Keratinocyte (primary cell): ENCODE measurements at regions not wholly inside any gene's neighbourhood (a gene's known extent, or its start where the extent isn't known, plus 50 kb on each side); places are given as distances from the start of the nearest gene placed in this dataset.
"Not testable (repeated sequence)": the region's sequence is repeated elsewhere in the genome, so short reads cannot be mapped to it uniquely, and the experiment has no call there.

Source experiments
- DNase-seq: peaks from one replicate; pipeline ENCODE4 v3.0.0-alpha.2; 2011; ENCODE audit warnings: low read depth, missing footprints, low spot score
- FAIRE-seq: peaks from 2 replicates; lab custom pipeline; 2011; peaks lifted over from hg19 to GRCh38; lab: Jason Lieb, UNC
- H2AFZ ChIP-seq: 2 replicates; pipeline ENCODE4 v1.6.0; 2012; ENCODE audit warnings: low read length, control low read depth, inconsistent platforms; ENCODE audit not compliant: control insufficient read depth
- H3K27ac ChIP-seq: 2 replicates; pipeline ENCODE4 v1.5.1; 2011; ENCODE audit warnings: low read length; ENCODE audit not compliant: control insufficient read depth, insufficient read depth
- H3K27me3 ChIP-seq: 3 replicates; pipeline ENCODE4 v1.6.0; 2011; ENCODE audit warnings: low read length; ENCODE audit not compliant: control insufficient read depth, insufficient read depth; ENCODE audit errors: extremely low read depth
- H3K36me3 ChIP-seq, 2 experiments: 2 replicates in 1 of 2; 3 replicates in 1 of 2; pipeline ENCODE4 v1.5.1; 2011; ENCODE audit warnings: low read length in 2 of 2, mild to moderate bottlenecking in 1 of 2; ENCODE audit not compliant: control insufficient read depth in 2 of 2, insufficient read depth in 2 of 2; ENCODE audit errors: extremely low read depth in 1 of 2
- H3K4me1 ChIP-seq: 3 replicates; pipeline ENCODE4 v1.5.1; 2011; ENCODE audit warnings: low read length; ENCODE audit not compliant: control insufficient read depth, insufficient read depth; ENCODE audit errors: extremely low read depth
- H3K4me2 ChIP-seq: 3 replicates; pipeline ENCODE4 v1.6.0; 2011; ENCODE audit warnings: low read depth, low read length; ENCODE audit not compliant: control insufficient read depth, insufficient read depth; ENCODE audit errors: extremely low read depth
- H3K4me3 ChIP-seq, 3 experiments: fragments of 200-600 bp in 1 of 3; sonication (generic) in 1 of 3; 2 replicates in 2 of 3; 3 replicates in 1 of 3; pipeline ENCODE4 v1.5.1; 2011 to 2016; ENCODE audit warnings: low read length in 3 of 3, mild to moderate bottlenecking in 3 of 3, control low read depth in 2 of 3, inconsistent platforms in 1 of 3, low read depth in 1 of 3, mixed read lengths in 1 of 3, mixed run types in 1 of 3, moderate library complexity in 1 of 3; ENCODE audit not compliant: control insufficient read depth in 2 of 3, insufficient read depth in 2 of 3; ENCODE audit errors: extremely low read depth in 1 of 3
- H3K79me2 ChIP-seq: 2 replicates; pipeline ENCODE4 v1.6.0; 2012; ENCODE audit warnings: low read length; ENCODE audit not compliant: control insufficient read depth, insufficient read depth
- H3K9ac ChIP-seq: 3 replicates; pipeline ENCODE4 v1.6.0; 2011; ENCODE audit warnings: low read length; ENCODE audit not compliant: control insufficient read depth, insufficient read depth; ENCODE audit errors: extremely low read depth
- H3K9me1 ChIP-seq: 3 replicates; pipeline ENCODE4 v1.6.0; 2011; ENCODE audit warnings: low read length; ENCODE audit not compliant: control insufficient read depth, insufficient read depth; ENCODE audit errors: extremely low read depth
- H3K9me3 ChIP-seq: 2 replicates; pipeline ENCODE4 v1.5.1; 2012; ENCODE audit warnings: low read depth, low read length; ENCODE audit not compliant: control insufficient read depth
- H4K20me1 ChIP-seq: 3 replicates; pipeline ENCODE4 v1.6.0; 2011; ENCODE audit warnings: low read length; ENCODE audit not compliant: control insufficient read depth, insufficient read depth; ENCODE audit errors: extremely low read depth
- CTCF ChIP-seq, 3 experiments: IDR thresholded peaks in 1 of 3; conservative IDR thresholded peaks in 1 of 3; optimal IDR thresholded peaks in 1 of 3; 2 replicates in 2 of 3; 3 replicates in 1 of 3; pipeline versions ENCODE3 to v1.5.1; 2011; ENCODE audit warnings: low read length in 3 of 3, mild to moderate bottlenecking in 3 of 3, moderate library complexity in 2 of 3, control low read depth in 1 of 3, inconsistent platforms in 1 of 3; ENCODE audit not compliant: insufficient read depth in 2 of 3; ENCODE audit errors: extremely low read depth in 1 of 3
- EZH2 ChIP-seq: IDR thresholded peaks from one replicate; pipeline ENCODE4 v1.6.1; 2012; ENCODE audit warnings: inconsistent platforms, mild to moderate bottlenecking, low read length, moderate library complexity
- dilution Hi-C: fragments of 300-500 bp; cut with MboI; formaldehyde crosslinking; loops from one replicate; pipeline ENCODE4 v1.7.0; 2020; ENCODE audit warnings: low sequenced_read_pairs; ENCODE audit not compliant: extremely low pct_ligation_motif_present

DNA sequence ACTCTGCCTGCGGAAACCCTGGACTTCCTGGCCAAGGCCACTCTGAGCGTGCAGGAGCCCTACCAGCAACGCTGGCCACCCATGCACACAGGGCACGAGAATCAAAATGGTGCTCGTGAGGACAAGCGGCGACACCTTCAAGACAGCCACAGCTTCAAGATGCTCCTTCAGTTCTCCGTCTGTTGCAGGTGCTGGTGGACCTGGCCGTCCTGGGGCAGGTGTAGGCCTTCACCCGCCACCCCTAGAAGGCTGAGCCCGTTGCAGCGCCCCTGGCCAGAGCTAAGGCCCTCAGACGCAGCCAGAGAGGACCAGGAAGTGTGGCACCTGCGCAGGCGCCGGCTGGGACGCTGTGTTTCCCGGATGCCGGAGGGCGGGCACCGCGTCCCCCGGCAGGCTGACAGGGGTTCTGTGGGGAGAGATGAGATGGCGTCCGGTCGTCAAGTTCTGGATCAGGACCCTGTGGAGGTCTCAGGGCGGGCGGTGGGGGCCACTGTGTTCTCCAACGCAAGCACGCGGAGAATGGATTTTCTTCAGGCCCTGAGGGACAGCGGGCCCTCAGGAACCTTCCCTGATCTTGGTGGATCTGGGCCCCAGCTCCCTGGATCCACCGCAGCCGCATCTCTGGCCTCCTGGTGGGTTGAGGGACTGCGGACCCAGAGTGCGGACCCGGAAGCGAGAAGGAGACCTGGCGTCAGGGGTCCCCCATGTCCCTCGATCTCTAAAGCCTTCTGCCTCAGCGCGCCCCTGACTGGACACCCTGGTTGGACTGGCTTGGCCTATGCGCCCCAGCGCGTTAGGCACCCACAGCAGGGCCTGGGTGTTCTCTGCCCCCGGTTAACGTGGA, 1770.8 kb upstream of the CDH9 start:
- no peak for TF ChIP-seq EZH2
- no peak for TF ChIP-seq CTCF (optimal IDR thresholded peaks at IDR 0.05 in 1 of 3, IDR thresholded peaks at IDR 0.05 in 1 of 3, conservative IDR thresholded peaks at IDR 0.05 in 1 of 3; ENCODE audit: extremely low read depth in 1 of 3, insufficient read depth in 2 of 3, low read length in 3 of 3)
- Histone ChIP-seq H2AFZ (no peak overlapping the region), H3K79me2 (no peaks in the 10 kb centered on the region), H3K36me3 (no peaks in the 10 kb centered on the region), H3K9ac (no peak overlapping the region), H3K4me1 (no peaks in the 10 kb centered on the region), H3K4me3 (no peak overlapping the region), H3K9me1 (no peaks in the 10 kb centered on the region), H4K20me1 (no peaks in the 10 kb centered on the region), H3K4me2 (no peak overlapping the region), H3K27ac (no peak overlapping the region), H3K9me3 (peaks cover 5% of the 10 kb centered on the region), H3K27me3 (no peaks in the 10 kb centered on the region)
- dilution Hi-C loops: no loop called here
- DNase-seq (no peak), FAIRE-seq (no peak)

GRCh38 chr5:28807195-28807729, 1768.9 kb upstream of the CDH9 start:
- dilution Hi-C loops: no loop called here
- H3K9me1 ChIP-seq: no peaks in the 10 kb centered on the region
- H3K27ac ChIP-seq: no peak overlapping the region
- H3K27me3 ChIP-seq: no peaks in the 10 kb centered on the region
- TF ChIP-seq CTCF (optimal IDR thresholded peaks at IDR 0.05 in 1 of 3, IDR thresholded peaks at IDR 0.05 in 1 of 3, conservative IDR thresholded peaks at IDR 0.05 in 1 of 3; ENCODE audit: extremely low read depth in 1 of 3, insufficient read depth in 2 of 3, low read length in 3 of 3): no peak
- no peak for TF ChIP-seq EZH2
- H2AFZ ChIP-seq: no peak overlapping the region
- H4K20me1 ChIP-seq: no peaks in the 10 kb centered on the region
- H3K36me3 ChIP-seq: no peaks in the 10 kb centered on the region
- no peak overlapping the region for H3K4me2 ChIP-seq
- H3K79me2 ChIP-seq: no peaks in the 10 kb centered on the region
- H3K9me3 ChIP-seq: peaks cover 5% of the 10 kb centered on the region
- DNase-seq (no peak), FAIRE-seq (no peak)
- no peak overlapping the region for H3K4me3 ChIP-seq
- H3K4me1 ChIP-seq: no peaks in the 10 kb centered on the region
- no peak overlapping the region for H3K9ac ChIP-seq

GRCh38 chr5:28799035-28799434, 1760.6 kb upstream of the CDH9 start:
- H3K4me3 ChIP-seq, FAIRE-seq: not testable (repeated sequence)

More at GRCh38 chr5:28799035-28799434, 1760.6 kb upstream of the CDH9 start:
- H3K9me1 ChIP-seq, H3K4me2 ChIP-seq, H3K79me2 ChIP-seq, H4K20me1 ChIP-seq, H2AFZ ChIP-seq, dilution Hi-C loops, H3K9me3 ChIP-seq, H3K4me1 ChIP-seq, DNase-seq, H3K36me3 ChIP-seq, H3K27ac ChIP-seq, H3K9ac ChIP-seq, H3K27me3 ChIP-seq: not testable (repeated sequence)
